RPMI7951 (cell line): ENCODE measurements at regions not wholly inside any gene's neighbourhood (a gene's known extent, or its start where the extent isn't known, plus 50 kb on each side); places are given as distances from the start of the nearest gene placed in this dataset.
"Not testable (repeated sequence)": the region's sequence is repeated elsewhere in the genome, so short reads cannot be mapped to it uniquely, and the experiment has no call there.

ENCODE experiments used
- DNase-seq: peaks from one replicate; pipeline ENCODE4 v3.0.0-alpha.2; 2012; ENCODE audit warnings: low read depth

DNA sequence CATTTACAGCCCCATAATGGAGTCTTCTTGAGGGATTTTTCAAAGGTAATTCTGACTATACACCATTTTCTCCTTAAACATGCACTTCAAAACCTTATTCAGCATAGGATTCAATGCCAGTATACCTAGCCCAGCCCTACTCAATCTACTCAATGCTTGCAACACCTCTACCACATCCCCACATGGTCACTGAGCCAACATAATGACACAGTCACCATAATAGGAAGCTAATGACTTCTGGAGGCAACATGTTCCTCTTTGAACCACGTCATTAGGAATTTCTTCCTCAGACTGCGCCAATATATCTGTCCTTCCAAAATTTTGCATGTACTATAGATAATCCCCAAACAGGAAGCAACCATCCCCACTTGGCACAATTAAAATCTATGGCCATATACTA, 153.9 kb upstream of the SETMAR start:
- no peak for DNase-seq

DNA sequence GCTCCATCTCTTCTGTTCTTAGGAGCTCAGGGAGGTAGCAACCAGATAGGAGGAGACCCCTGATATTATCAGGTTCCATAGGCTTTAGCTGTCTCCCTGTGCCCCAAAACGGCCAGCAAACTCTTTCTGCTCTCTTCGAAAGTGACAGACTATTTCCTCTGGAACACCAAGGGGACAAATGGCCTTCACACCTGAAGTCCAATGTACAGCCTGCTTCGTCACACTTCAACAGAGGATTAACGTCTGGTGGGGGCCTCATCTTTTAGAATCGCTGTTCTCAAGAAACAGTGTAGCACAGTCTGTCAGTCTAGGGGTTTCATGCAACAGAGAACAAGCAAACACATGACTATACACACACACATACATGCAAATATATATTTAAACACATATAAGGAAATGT, 152.4 kb upstream of the SETMAR start:
- no peak for DNase-seq

DNA sequence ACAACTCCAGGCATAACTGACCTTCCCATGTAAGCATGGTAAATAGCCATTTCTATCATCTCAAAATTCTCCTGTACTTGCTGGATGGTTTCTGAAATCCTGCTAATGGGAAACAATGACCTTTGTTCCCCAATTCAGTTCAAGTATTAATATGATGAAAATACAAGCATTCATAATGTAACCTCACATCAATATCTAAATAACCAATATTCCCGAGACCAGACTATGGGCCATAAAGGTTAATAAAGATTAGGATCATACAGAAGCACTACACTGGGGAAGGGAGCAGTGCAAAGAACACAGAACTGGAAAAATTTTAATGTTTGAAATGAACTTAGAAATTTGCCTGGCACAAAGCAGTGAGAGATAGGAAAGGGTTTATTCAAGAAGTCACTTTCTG, 151.3 kb upstream of the SETMAR start:
- DNase-seq: no peak

DNA sequence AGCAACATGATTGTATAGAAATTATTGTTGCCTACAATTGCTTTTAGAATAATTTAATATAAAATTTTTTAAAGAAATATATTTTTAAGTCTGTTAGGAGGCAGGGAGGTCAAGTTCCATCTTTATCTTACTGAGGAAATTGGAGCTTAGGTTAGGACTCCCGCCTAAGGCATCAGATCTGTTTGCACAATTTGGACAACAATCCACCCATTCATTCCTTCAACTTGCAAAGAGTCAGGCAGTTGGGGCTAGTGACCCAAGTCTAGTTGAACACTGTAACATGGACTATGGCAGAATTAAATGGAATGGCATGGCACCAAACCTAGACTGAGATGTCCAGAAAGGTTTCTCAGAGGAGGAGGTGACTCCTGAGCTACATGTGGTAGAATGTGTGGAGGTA, 149.4 kb upstream of the SETMAR start:
- no peak for DNase-seq

DNA sequence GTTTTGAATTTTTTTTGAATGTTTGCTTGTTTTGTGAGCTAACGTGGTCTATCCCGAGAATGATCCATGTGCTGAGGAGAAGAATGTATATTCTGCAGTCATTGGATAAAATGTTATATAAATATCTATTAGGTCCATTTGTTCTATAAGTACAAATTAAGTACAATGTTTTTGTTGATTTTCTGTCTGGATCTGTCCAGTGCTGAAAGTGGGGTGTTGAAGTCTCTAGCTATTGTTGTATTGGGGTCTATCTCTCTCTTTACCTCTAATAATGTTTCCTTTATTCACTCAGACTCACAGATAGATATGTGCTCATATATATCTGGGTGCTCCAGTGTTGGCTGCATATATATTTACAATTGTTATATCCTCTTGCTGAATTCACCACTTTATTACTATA, 144.8 kb upstream of the SETMAR start:
- DNase-seq: no peak

DNA sequence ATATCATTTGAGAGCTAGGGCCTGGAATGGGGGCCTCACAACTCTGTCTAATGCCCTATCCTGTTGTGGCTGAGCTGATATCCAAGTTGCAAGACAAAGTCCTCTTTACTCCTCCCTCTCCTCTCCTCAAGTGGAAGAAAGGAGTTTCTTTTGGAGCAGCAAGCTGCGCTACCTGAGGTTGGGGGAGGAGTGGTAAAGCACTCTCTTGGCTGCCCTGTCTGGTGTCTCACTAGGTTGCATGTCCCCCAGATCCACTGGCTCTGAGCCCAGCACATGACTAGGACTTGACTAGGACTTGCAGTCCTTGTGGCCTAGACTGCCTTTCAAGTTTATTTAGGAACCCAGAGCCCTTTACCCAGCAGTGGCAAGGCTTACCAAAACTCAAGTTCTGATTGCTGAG, 141.1 kb upstream of the SETMAR start:
- no peak for DNase-seq

DNA sequence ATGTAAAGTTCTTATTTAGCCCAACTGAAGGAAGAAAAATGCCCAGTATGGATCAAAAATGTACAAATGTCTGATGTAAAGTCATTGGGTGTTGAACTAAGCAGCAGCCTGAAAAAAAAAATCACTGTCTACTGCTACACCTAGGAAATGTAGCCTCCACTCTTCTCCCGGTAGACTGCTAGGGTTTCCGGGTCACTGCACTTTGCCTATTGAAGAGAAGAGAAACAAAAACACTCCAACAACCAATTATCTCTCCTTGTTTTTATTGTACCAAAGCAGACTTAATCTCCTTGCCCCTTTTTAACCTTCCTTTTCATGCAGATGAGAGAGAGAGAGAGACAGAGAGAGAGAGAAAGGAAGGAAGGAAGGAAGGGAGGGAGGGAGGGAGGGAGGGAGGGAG, 140.2 kb upstream of the SETMAR start:
- no peak for DNase-seq

DNA sequence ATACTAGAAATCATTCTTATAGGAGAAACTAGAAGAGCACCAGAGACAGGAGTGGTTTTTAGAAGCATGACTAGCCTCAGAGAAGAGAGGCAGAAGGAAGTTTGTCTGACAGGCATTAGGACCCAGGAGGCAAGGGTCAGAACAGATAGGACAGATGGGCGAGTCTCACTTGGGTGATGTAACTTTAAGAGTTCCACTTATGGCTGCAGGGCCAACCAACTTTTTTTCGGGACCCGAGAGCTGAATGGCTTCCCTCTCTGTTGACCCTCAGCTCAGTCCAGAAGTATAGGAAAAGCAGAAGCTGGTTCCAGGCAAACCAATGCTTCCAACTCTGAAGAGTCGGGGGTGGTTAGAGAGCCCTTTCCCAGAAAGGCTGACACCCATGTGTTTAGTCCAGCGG, 136.6 kb upstream of the SETMAR start:
- DNase-seq: no peak

DNA sequence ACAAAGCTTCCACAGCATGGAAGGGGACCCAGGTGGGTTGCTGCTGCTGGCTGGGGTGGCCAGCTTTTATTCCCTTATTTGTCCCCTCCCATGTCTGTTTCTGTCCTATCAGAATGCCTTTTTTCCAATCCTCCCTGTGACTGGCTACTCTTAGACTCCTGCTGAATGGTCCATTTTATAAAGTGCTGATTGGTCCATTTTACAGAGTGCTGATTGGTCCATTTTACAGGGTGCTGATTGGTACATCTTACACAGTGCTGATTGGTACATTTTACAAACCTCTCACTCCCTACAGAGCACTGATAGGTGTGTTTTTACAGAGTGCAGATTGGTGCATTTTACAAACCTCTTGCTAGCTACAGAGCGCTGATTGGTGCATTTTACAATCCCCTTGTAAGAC, 135.9 kb upstream of the SETMAR start:
- DNase-seq: not testable (repeated sequence)

DNA sequence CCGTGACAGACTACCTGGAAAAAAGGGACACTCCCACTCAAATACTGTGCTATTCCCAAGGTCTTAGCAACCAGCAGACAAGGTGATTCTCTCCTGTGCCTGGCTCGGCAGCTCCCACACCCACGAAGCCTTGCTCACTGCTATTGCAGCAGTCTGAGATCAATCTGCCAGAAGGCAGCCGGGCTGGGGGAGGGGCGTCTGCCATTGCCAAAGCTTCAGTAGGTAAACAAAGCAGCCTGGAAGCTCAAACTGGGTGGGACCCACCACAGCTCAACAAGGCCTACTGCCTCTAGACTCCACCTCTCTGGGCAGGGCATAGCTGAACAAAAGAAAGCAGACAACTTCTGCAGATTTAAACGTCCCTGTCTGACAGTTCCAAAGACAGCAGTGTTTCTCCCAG, 128.4 kb upstream of the SETMAR start:
- DNase-seq: no peak

DNA sequence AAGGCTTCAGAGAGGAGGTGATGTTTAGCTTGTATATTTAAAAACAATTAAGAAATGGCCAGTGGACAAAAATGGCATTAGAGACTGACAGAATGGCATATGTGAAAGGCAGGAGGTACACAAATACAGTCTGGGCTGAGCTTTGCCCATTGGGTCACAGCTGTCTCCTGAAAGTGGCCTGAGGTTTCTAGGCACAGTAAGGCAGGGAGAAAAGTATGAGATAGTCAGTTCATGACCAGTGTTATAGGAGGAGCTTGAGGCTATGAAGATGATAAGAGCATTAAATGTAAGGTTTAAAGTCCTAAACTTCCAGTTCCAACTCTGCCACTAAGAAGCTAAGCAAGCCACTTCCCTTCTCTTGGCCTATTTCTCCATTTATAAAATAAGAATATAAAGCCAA, 111.2 kb upstream of the SETMAR start:
- no peak for DNase-seq

DNA sequence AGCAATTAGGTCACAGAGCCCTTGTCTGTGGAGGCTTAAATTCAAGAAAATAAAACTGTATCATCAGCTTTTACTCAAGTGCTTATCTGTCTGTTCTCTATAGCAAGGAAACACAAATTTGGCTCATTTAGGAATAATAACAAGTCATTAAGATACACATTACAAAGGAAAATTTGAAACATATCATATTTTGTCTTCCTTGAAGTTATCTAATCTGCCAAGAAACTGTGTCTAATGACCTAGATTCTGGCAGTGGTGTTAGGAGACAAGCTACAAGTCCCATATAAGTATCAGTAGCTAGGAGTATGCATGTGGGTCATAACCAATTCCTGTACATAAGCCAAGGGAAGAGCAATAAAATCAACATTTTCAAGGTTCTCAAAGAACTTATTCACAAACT, 108.2 kb upstream of the SETMAR start:
- no peak for DNase-seq

DNA sequence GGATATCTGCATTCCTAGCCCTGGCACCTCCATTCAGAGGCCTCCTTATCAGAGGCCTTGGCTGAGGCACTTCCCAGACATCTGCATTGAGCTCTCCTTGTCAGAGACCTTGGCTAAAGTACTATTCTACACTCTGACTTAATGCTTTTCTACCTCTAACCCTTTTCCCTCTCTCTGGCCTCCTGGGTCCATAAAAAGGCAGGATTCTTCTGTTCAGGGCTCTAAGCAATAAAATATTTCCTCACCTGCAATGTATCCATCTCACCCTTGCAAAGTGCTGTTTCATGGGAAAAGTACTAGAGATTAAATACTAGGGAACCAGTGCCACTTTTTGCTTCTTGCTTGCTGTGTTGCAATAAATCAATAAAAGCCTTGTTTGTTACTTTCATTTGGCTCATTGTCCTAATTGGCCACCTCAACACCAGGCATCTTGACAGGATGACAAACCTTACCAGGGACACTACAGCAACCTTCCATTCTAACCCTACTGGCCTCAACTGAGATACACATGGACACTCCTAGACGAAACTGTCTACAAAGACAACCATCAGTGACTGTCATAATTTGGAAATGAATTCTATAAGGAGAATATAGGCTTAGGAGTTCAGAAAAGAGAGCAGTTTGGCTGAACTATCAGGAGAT, 106.5 kb upstream of the SETMAR start:
- no peak for DNase-seq

DNA sequence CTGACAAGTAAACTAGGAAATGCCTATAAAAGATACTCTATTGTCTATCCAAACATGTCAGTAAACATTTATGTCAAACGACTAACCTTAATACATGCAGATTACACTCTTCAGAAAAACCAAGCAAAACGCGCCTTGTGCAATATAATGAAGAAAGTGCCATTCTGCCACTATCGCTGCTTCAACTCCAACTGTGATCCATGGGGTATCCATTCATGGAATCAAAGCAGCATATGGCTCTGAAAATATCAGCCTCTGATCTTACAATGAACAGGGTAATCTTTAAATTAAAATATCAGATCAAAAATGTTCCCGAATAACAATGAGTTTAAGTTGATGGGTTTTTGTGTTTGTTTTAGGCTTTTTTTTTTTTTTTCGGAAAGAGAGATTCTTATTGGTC, 105.5 kb upstream of the SETMAR start:
- DNase-seq: no peak

DNA sequence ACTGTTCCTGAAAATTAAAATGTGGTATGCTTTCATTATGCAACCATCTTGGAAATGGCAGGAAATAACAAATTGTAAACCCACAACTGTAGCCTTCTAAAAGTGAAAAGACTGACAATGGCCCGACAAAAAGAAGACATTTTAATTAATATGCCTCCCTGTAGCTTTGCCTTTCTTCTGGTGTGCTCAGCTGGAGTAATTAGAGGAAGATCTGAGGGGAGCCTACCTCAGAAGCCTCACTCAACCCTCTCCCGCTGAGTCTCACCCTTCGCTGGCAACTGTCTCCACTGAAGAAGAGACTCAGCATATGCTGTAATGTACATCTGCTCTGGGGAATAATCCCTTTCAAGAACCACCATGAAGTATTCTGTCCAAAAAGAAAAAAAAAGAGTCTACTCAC, 104.7 kb upstream of the SETMAR start:
- no peak for DNase-seq

DNA sequence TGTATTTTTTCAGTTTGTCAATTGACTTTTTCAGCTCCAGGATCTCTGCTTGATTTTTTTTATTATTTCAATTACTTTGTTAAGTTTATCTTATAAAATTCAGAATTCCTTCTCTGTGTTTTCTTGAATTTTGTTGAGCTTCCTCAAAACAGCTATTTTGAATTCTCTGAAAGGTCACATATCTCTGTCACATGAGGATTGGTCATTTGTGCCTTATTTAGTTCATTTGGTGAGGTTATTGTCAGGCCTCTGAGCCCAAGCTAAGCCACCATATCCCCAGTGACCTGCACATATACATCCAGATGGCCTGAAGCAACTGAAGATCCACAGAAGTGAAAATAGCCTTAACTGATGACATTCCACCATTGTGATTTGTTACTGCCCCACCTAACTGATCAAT, 98.4 kb upstream of the SETMAR start:
- not testable (repeated sequence) for DNase-seq

DNA sequence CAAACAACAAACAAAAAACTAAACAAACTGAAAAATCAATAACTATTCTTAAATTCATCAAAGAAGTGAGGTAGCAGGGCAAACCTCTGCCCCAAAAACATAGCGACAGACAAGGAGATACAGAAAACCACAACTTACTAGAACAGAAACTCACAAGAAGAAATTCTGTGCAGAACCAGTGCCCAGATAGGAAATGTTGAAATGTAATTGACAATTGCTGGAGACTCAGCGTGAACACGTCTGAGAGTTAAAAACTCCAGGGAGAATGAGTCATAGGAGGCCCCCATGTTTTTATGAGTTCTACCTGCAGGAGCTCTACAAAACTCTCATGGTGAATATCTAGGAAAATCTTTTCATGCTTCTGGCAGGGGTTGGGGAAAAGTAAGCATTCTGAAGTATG, 95.5 kb upstream of the SETMAR start:
- DNase-seq: no peak

DNA sequence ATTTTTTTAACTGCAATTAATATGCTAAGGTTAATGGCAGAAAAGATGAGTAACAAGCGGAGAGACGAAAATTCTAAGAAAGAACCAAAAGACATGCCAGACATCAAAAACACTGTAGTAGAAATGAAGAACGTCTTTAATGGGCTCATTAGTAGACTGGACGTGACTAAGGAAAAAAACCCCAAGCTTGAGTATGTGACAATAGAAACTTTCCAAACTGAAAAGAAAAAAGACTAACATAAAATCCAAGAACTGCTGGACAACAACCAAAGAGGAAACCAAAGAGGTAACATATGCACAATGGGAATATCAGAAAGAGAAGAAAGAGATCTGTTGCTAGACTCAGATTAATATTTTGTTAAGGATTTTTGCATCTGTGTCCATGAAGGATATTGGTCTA, 94.6 kb upstream of the SETMAR start:
- no peak for DNase-seq

DNA sequence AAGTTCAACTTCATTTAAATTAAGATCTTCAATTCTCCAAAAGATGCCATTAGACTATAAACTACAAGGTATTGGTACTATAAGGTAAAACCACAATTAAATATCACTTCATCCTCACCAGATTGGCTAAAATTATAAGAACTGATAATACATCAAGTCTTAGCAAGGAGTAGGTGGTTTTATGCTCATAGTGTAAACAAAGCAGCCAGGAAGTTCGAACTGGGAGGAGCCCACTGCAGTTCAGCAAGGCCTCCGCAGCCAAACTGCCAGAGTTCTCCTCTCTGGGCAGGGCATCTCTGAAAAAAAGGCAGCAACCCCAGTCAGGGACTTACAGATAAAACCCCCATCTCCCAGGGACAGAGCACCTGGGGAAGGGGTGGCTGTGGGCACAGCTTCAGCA, 91.6 kb upstream of the SETMAR start:
- DNase-seq: no peak

DNA sequence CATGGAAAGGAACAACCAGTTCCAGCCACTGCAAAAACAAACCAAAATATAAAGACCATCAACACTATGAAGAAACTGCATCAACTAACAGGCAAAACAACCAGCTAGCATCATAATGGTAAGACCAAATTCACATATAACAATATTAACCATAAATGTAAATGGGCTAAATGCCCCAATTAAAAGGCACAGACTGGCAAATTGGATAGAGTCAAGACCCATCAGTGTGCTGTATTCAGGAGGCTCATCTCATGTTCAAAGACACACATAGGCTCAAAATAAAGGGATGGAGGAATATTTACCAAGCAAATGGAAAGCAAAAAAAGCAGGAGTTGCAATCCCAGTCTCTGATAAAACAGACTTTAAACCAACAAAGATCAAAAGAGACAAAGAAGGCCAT, 89.7 kb upstream of the SETMAR start:
- not testable (repeated sequence) for DNase-seq

DNA sequence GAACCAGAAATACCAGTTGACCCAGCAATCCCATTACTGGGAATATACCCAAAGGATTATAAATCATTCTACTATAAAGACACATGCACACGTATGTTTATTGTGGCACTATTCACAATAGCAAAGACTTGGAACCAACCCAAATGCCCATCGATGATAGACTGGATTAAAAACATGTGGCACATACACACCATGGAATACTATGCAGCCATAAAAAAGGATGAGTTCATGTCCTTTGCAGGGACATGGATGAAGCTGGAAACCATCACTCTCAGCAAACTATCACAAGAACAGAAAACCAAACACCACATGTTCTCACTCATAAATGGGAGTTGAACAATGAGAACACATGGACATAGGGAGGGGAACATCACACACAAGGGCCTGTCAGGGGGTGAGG, 86.2 kb upstream of the SETMAR start:
- DNase-seq: not testable (repeated sequence)

DNA sequence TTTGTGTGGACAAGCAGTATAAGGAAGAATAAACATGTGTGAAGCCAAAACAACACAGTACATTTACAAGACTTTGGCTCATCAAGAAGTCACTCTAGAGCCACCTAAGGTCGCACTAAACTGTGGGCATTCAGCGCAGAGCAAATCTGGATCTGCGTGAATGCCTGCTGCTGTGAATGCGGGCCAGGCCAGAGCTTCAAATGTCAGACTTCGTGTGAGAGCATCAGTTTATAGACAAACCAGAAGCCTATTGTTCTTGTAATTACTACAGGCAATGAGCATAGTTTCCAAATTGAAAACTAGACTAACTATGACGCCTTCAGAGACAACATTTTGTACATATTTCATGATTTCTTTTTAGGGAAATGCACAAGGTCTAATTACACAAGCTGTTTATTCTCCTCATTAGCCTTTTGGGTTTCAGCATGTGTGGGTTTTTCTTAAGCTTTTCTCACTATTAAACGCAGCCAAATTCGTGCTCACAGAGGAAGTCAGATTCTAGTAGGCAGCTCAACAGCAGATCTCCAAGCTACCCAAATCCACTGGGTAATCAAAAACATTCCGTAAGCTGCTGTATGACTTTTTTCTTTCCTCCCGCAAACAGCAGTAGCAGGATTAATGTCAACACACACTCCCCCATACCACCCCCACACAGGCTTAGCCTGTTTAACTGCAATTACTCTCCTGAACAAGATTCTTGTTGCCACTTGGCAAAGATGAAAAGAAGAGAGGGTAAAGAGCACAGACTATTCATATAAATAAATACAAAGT, 84.5 kb upstream of the SETMAR start:
- no peak for DNase-seq

DNA sequence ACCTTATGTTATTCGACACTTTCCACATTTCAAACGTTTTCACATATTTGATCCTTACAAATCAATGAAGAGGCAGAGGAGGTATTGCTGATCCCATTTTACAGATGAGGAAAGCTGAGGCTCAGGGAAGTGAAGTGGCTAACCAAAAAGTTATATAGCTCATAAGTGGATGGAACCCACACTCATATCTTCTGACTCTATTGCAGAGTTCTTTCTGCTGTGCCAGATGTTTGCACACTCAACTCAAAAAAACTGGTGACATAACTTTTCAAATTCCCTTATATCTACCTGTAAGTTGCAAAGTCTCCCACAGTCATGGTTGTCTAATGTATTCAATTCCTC, 84.0 kb upstream of the SETMAR start:
- no peak for DNase-seq

DNA sequence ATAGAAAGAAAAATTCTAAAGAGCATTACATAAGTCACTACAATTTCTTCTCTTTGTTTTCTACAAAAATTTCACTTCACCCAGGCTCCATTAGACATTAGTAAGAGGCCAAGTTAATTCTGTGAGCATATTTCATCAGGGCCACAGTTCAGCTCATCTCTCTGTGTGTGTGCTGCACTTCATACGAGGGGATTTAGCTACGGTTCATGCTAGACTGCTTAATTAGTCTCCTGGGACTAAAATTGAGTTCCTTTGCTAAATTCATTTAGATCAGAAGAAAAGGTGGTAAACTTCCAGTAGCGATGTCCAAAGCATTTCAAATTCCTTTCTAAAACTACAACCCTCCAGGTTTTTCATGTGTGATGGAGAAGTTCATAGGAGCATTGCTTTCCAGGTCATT, 83.1 kb upstream of the SETMAR start:
- DNase-seq: no peak
